ENCODE measurements at regions not wholly inside any gene's neighbourhood (a gene's known extent, or its start where the extent isn't known, plus 50 kb on each side); places are given as distances from the start of the nearest gene placed in this dataset.

- no peak for DNase-seq
Observed at GRCh38 chr3:14338898-14339458, 63.4 kb upstream of the SLC6A6 start.

- DNase-seq = no peak
Observed at GRCh38 chr3:14340960-14341708, 61.3 kb upstream of the SLC6A6 start.

GRCh38 chr3:14343338-14344112 is 58.9 kb upstream of the SLC6A6 start:
- DNase-seq = no peak

- DNase-seq = no peak
Observed at GRCh38 chr3:14344351-14344750, 58.1 kb upstream of the SLC6A6 start.

- DNase-seq = no peak
Observed at GRCh38 chr3:14345496-14346150, 56.8 kb upstream of the SLC6A6 start.

GRCh38 chr3:14346191-14346590 is 56.2 kb upstream of the SLC6A6 start:
- DNase-seq = no peak

- no peak for DNase-seq
Observed at GRCh38 chr3:14346642-14347041, 55.8 kb upstream of the SLC6A6 start.

GRCh38 chr3:14347110-14347509 is 55.3 kb upstream of the SLC6A6 start:
- no peak for DNase-seq

GRCh38 chr3:14351617-14352001 is 50.8 kb upstream of the SLC6A6 start:
- no peak for DNase-seq

- DNase-seq = peak; percentile 20
Observed at GRCh38 chr3:14352002-14352627, 50.3 kb upstream of the SLC6A6 start.
